Loucy (cell line): ENCODE measurements at regions not wholly inside any gene's neighbourhood (a gene's known extent, or its start where the extent isn't known, plus 50 kb on each side); places are given as distances from the start of the nearest gene placed in this dataset.

Experiments
- H2AFZ ChIP-seq: fragments of 200-600 bp; sonication (generic); 2 replicates; pipeline ENCODE4 v1.6.0; 2016; ENCODE audit warnings: antibody characterized with exemption, mild to moderate bottlenecking, low read length, moderate library complexity
- H3F3A ChIP-seq: fragments of 200-600 bp; 2 replicates; pipeline ENCODE4 v1.6.0; 2016; ENCODE audit warnings: antibody characterized with exemption, low read depth, mild to moderate bottlenecking
- H3K27me3 ChIP-seq: fragments of 200-600 bp; sonication (generic); 2 replicates; pipeline ENCODE4 v1.6.1; 2014; ENCODE audit warnings: low read length, mild to moderate bottlenecking; ENCODE audit not compliant: insufficient read depth, poor library complexity, severe bottlenecking
- H3K36me3 ChIP-seq: fragments of 200-600 bp; sonication (generic); 2 replicates; pipeline ENCODE4 v1.6.1; 2016; ENCODE audit warnings: low read length; ENCODE audit not compliant: insufficient read depth
- H3K4me1 ChIP-seq: fragments of 200-600 bp; sonication (generic); 2 replicates; pipeline ENCODE4 v1.5.1; 2014; ENCODE audit warnings: low read length, mild to moderate bottlenecking; ENCODE audit not compliant: insufficient read depth, poor library complexity, severe bottlenecking
- H3K4me2 ChIP-seq: fragments of 200-600 bp; sonication (generic); 2 replicates; pipeline ENCODE4 v1.6.0; 2014; ENCODE audit warnings: antibody characterized with exemption, low read length, low read depth, mild to moderate bottlenecking; ENCODE audit not compliant: poor library complexity, severe bottlenecking
- H3K4me3 ChIP-seq: fragments of 200-600 bp; sonication (generic); 2 replicates; pipeline ENCODE4 v1.5.1; 2014; ENCODE audit warnings: low read length, mild to moderate bottlenecking, mixed read lengths; ENCODE audit not compliant: poor library complexity, severe bottlenecking
- H3K79me2 ChIP-seq: fragments of 200-600 bp; sonication (generic); 2 replicates; pipeline ENCODE4 v1.6.1; 2014; ENCODE audit warnings: low read length; ENCODE audit not compliant: insufficient read depth
- H3K9ac ChIP-seq: fragments of 200-600 bp; sonication (generic); 2 replicates; pipeline ENCODE4 v1.6.0; 2014; ENCODE audit warnings: mild to moderate bottlenecking, low read depth, low read length, moderate library complexity; ENCODE audit not compliant: poor library complexity, severe bottlenecking
- H3K9me2 ChIP-seq: fragments of 200-600 bp; sonication (generic); replicated peaks from 2 replicates; pipeline ENCODE4 v1.6.1; 2016; ENCODE audit warnings: low read depth, low read length, mixed read lengths
- H3K9me3 ChIP-seq: fragments of 200-600 bp; sonication (generic); 2 replicates; pipeline ENCODE4 v1.6.1; 2014; ENCODE audit warnings: mild to moderate bottlenecking, antibody characterized with exemption, low read length, low read depth; ENCODE audit not compliant: insufficient read depth
- H4K20me1 ChIP-seq: fragments of 200-600 bp; sonication (generic); 2 replicates; pipeline ENCODE4 v1.6.0; 2014; ENCODE audit warnings: antibody characterized with exemption, low read length, mild to moderate bottlenecking; ENCODE audit not compliant: insufficient read depth, poor library complexity, severe bottlenecking
- CTCF ChIP-seq: fragments of 200-600 bp; sonication (generic); conservative IDR thresholded peaks from 2 replicates; pipeline ENCODE4 v1.5.1; 2014; ENCODE audit warnings: mild to moderate bottlenecking, antibody characterized with exemption, low read length
- EZH2phosphoT487 ChIP-seq: fragments of 200-600 bp; IDR thresholded peaks from 2 replicates; pipeline ENCODE4 v1.6.1; 2018; ENCODE audit warnings: antibody characterized with exemption, mild to moderate bottlenecking, moderate library complexity, borderline replicate concordance

DNA sequence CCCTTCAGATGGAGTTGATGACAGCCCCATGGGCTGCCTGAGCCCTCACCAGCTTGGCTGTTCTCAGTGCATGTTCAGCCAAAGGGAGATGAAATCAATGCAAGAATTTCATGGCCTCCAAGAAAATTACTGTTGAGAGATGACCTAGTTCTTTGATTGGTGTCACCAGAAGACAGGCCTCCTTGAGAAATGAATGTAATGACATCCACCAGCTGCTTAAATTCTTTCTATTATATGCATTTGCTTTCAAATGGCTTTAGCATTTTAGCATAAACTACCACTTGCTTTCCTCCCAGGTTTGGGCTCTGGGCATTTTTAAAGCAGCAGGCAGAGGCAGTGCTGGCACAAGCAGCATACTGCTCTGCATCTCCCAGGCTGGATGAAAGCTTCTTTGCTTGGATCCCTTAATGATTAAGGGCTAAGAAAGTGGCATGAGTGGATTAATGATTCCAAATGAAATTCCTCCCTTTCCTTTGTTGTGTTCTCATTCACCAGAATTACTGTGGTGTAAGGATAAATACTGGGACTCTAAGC lies 278.4 kb downstream of the ZNF326 start:
- Histone ChIP-seq H3K4me3 (no peak overlapping the region), H3K9me3 (no peaks in the 10 kb centered on the region), H3K36me3 (no peaks in the 10 kb centered on the region), H3K79me2 (no peaks in the 10 kb centered on the region), H3K4me1 (no peaks in the 10 kb centered on the region), H2AFZ (no peak overlapping the region), H3F3A (no peaks in the 10 kb centered on the region), H3K9me2 (no peaks in the 10 kb centered on the region), H3K27me3 (no peaks in the 10 kb centered on the region), H3K4me2 (no peak overlapping the region), H3K9ac (no peak overlapping the region), H4K20me1 (no peaks in the 10 kb centered on the region)
- no peak for TF ChIP-seq CTCF
- no peak for TF ChIP-seq EZH2phosphoT487

GRCh38 chr1:90262791-90263190 lies 267.9 kb downstream of the ZNF326 start:
- Histone ChIP-seq H3K9me3 (no peaks in the 10 kb centered on the region), H3F3A (no peaks in the 10 kb centered on the region), H3K4me2 (no peak overlapping the region), H3K27me3 (no peaks in the 10 kb centered on the region), H3K36me3 (no peaks in the 10 kb centered on the region), H2AFZ (no peak overlapping the region), H4K20me1 (no peaks in the 10 kb centered on the region), H3K4me1 (no peaks in the 10 kb centered on the region), H3K9ac (no peak overlapping the region), H3K4me3 (no peak overlapping the region), H3K79me2 (no peaks in the 10 kb centered on the region), H3K9me2 (no peaks in the 10 kb centered on the region)
- TF ChIP-seq EZH2phosphoT487, result no peak
- no peak for TF ChIP-seq CTCF

GRCh38 chr1:90262286-90262685 lies 267.4 kb downstream of the ZNF326 start:
- Histone ChIP-seq H4K20me1 (no peaks in the 10 kb centered on the region), H3K4me1 (no peaks in the 10 kb centered on the region), H3F3A (no peaks in the 10 kb centered on the region), H3K27me3 (no peaks in the 10 kb centered on the region), H3K9me3 (no peaks in the 10 kb centered on the region), H3K4me2 (no peak overlapping the region), H3K4me3 (no peak overlapping the region), H3K9me2 (no peaks in the 10 kb centered on the region), H2AFZ (no peak overlapping the region), H3K9ac (no peak overlapping the region), H3K79me2 (no peaks in the 10 kb centered on the region), H3K36me3 (no peaks in the 10 kb centered on the region)
- TF ChIP-seq EZH2phosphoT487 (no peak), CTCF (no peak)
